ENCODE measurements at regions not wholly inside any gene's neighbourhood (a gene's known extent, or its start where the extent isn't known, plus 50 kb on each side); places are given as distances from the start of the nearest gene placed in this dataset.
A peak's percentile ranks its signal among the peaks of the same experiment; 100 is the strongest.
"Not testable (repeated sequence)": the region's sequence is repeated elsewhere in the genome, so short reads cannot be mapped to it uniquely, and the experiment has no call there.

DNA sequence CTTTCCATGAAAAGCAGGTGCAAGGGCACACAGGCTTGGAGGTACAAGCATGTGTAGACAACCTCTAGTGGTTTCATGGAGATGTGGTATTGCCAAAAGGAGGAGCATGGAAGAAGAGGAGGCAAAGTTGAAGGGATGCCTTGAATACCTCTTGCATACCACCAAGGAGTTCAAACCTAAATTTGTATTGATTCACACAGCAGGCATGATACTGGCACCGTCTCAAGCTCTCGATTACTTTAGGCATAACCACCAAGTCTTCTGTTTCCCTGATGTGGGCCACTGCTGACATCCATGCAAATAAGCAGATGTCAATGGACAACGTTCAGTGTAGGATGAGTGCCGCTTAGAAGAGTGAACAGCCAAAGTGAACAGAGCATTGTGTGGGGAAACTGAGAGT, 87.1 kb downstream of the SCN11A start:
- DNase-seq = no peak

DNA sequence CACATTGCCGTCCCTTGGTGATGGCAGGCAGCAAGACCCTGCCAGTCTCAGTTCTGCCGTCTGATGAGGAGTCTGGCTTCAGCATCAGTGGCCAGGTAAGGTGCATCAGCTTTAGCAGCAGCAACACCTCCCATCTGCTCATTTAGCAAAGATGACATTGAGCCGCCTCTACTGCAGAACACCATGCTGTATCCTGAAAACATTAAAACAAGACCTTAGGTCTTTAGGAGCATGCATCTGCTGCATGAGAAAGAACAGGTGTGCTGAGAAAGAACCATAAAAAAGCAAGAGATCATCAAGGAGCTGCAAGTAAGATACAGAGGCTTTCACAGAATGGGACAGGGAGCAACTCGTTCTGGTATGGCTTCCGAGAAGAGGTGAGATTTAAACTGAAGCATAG, 87.5 kb downstream of the SCN11A start:
- DNase-seq = no peak

DNA sequence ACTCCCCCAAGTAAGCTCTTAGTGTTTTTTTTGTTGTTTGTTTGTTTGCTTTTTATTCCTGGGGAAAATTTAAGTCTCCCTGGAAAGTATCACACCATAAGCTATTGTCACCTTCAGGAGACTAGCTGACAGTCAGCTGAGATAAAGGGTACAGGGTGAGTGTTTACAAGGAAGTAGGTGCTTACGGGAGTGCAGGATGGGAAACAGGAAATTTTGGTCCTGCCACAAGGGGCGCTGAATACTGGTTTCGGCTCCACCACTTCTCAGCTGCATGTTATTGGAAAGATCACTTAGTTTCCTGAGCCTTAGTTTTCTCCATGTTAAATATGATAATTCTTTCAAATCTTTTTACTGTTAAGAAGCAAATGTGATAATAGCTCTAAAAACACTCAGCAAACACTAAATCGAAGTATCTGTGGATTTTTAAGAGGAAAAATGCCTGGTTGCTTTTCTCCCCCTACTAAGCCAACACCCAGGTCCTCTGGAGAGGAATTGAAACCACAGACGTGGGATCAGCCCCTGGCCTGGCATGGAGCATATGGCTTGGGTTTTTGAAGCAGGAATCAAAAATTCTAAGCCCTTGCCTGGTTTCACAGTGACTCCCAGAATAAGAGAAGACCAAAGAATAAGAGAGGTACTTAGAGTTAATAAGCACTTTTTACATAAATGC, 90.7 kb downstream of the SCN11A start:
- DNase-seq = peak; percentile 24

DNA sequence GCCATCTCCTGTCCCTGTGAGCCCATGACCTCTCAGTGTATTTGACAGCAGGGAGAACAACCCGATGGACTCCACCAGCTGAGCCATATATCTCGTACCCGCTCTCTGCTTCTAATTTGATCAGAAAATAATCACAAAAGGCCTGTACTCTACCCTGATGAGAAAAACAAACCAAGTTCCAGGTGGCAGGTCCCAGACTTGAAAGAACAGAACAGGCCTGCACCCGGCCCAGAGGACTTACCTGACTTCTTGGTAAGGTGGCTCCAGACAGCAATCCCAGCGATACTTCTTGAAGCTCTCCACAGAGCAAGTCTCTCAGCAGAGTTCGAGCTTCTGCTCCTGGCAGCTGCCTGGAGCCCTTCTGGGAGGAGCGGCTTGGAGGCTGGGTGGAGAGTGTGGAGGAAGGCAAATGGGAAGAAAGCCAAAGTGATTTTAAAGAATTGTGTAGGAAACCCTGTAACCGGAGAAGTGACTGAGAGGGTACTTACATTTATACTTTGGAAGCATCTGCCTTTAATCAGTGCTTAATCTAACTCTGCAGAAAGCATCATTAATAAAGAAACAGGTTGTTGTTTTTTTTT, 91.6 kb downstream of the SCN11A start:
- peak; percentile 20 for DNase-seq

DNA sequence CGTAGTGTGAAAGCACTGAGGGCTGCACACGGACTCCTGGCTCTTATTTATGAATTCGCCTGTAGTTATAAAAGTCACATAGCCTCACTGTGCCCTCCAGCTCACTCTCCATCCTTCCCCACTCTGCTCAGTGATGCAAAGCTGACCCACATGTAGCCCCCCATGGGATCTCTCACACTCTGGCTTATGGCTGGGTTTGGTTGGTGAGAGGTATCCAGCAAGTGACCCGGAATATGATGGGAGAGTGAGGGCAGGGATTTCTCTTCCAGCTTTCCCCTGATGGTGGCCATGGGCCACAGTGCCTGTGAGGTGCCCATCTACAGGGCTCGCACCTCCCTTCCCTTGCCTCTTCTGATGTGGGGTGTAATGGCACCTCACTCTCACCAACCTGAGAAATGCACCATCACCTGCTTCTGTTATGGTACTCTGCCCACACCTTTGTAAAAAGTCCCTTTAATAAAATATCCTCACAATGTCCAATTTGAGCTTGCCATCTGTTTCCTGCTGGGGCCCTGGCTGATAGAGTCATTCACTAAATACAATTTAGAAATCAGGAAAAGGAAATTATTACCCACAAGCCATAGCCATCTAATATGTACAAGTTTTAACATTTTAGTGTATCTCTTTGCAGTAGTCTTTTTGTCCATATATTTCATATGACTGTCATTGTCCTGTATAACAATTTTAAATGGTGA, 93.6 kb downstream of the SCN11A start:
- no peak for DNase-seq

DNA sequence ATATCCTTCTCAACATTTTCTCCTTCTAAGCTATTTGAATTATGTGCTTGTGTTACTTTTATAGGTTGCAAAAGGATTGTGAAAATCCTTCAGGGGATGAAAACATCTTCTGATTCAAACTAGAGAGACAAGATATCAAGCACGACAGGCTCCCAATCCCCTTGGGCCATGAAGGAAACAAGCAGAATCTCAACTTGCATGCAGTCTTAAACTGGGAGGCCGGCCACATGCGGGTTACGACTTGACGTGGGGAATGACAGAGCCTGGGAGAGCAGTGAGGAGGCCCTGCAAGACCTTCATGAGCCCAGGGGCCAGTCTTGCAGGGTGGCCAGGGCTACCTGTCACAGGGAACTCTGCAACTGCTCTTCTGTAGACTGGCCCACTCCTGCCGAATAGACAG, 94.4 kb downstream of the SCN11A start:
- DNase-seq = no peak

DNA sequence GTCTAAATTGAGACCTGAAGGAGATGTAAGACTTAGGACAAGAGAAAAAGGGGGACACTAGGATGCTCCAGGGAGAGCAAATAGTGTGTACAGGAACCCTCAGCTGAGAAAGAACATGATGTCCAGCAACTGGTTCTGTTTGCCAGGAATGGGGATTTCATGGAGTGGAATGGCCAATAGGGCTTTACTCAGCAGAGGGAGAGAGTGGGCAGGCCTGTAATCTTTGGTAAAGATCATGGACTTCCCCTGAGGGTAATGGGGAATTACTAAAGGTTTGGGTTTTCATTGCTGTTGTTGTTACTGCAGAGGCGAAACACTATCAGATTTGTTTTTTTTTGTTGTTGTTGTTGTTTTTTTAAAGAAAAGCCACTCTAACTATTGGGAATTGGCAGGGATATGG, 99.0 kb downstream of the SCN11A start:
- DNase-seq = no peak

DNA sequence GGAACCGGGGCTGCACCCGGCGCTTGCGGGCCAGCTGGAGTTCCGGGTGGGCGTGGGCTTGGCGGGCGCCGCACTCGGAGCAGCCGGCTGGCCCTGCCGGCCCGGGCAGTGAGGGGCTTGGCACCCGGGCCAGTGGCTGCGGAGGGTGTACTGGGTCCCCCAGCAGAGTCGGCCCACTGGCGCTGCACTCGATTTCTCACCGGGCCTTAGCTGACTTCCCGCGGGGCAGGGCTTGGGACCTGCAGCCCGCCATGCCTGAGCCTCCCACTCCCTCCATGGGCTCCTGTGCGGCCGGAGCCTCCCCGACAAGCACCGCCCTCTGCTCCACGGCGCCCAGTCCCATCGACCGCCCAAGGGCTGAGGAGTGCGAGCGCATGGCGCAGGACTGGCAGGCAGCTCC, 100.6 kb downstream of the SCN11A start:
- not testable (repeated sequence) for DNase-seq

DNA sequence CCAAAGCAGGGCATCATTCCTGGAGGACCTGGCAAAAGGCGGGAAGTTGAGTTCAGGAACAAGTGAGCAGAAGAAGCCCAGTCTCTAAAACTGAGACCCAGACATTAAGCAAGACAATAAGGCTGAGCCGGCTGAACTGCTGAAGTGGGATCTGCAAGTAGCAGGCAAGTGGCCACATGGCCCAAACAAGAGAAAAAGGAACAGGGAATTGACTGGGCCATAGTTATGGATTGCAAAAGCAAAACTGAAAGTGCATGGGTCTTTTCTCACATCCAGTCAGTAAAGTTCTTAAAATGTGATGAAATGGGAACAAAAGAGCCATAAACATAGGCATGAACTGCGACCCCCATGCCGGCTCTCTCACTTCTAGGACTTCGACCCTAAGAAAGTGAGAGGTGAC, 101.2 kb downstream of the SCN11A start:
- no peak for DNase-seq

DNA sequence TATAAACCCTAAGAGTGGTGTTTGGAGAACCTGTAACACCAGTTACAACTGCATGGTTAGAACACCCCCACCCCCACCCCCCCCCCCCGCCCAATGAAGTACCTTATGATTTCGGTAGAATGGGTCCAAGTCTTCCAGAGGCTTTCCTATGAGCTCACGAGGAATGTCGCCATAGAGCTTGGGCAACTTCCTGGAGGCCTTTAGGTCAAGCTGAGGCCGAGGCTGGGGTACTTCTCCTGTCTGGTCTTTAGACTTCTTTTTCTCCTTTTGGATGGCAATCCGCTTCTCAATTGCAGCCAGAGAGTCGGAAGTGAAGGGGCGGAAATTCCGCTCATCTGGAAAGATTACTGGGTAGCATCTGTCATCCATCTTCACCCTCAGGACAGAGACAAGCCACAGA, 101.8 kb downstream of the SCN11A start:
- no peak for DNase-seq

DNA sequence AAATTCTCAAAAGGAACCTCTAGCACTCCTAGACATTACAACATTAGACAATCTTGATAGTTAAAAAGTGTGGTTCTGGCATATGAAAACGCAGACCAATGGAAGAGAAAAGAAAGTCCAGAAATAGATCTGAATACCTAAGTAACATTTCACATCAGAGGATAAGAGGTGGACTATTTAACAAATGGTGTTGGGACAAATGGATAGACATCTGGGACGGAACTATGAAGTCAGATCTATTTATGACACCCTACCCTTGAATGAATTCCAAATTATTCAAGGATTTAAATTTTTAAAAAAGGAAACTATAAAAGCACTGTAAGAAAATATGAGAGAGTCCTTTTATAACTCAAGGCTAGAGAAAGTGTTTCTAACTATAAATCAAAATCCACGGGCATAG, 111.3 kb downstream of the SCN11A start:
- DNase-seq = no peak

DNA sequence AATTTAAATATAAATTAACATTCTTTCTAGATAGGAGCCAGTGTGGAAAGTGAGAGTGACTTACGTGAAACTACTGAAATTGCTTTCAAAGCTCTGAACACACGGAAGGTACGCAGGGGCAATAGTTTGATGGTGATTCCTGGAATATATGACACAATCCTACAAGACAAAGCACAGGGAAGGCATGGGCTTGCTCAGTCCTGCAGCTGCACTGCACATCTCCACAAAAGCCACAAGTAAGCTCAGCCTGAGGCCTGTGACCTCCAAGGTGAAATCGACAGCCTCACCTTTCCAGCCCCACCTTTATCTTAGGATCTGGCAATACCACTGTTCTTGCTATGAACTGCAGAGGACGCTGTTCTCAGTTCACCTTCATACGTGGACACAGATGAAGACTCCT, 109.3 kb upstream of the SCN10A start:
- DNase-seq = no peak

DNA sequence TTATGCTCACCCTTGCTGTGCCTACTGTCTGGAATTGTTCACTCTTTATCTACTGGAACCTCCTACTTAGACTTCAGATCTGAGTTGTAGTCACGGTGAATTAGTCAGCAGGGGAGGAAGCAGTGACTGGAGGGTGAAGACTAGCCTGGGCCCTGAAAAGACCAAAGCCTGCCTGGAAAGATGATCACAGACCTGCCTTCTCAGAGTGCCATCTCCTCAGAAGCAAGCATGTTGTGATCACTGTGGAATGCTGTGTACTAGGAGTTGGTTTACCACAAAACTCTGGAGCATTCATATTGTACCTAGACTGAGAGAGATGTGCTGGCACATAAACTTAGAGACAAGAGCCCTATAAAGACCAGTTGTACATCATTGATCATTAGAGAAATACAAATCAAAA, 100.7 kb upstream of the SCN10A start:
- DNase-seq = no peak

DNA sequence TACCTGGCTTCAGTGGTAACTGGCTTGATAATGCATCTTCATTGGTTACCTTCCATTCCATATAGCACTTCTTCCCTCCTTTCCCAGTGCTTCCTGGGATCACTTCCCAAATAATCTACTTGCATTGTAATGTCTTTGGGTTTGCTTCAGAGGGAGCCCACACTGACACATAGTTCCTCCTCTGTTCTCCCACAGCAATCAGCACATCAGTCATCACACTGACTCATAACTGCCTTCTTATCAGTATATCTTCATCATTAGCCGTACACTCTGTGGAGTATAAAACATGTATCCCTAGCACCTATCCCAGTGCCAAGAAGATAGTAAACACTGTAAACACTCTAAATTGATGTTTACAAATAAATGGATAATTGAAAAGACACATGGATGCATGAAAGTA, 91.4 kb upstream of the SCN10A start:
- no peak for DNase-seq

DNA sequence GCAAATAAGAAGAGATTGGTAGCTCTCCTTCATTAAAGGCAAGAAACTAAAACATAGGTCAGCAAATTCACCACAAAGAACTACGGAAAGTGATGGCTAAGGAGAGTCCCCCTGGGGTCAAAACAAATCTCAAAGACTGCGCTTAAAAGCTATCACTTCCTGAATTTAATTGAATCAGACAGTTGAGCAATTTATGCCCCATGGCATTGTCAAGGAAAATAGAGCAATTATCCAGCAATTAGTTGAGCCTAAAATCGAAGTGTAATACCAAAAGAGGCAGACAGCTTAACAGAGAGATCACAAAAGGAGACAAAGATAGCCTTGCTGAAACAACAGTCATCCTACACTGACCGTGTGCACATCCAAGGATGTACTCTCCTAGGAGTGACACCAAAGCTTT, 74.4 kb upstream of the SCN10A start:
- DNase-seq = no peak

DNA sequence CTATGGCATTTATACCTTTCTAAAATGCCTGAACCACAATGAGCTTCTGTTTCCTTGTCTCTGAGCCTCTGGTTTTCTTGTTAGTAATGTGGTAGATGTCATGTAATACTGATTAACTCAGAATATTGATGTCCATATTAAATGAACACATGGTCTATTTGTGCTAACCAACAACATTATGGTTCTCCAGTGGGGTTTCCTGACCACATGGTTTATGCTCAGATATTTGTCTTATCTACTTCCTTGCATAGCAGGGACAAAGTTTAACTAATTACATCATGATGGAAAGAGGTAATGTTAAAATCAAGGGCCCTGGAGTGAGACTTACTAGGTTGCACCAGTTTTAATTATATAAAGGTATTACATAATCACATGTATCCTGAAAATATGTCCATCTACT, 62.6 kb upstream of the SCN10A start:
- DNase-seq = no peak
